Ramos (cell line): ENCODE measurements at regions not wholly inside any gene's neighbourhood (a gene's known extent, or its start where the extent isn't known, plus 50 kb on each side); places are given as distances from the start of the nearest gene placed in this dataset.

Experiments used
- in situ Hi-C: fragments of 300-500 bp; cut with MboI; formaldehyde crosslinking; loops from one replicate; pipeline ENCODE4 v1.14.3; 2022; ENCODE audit warnings: low sequenced_read_pairs; ENCODE audit not compliant: unreplicated experiment

GRCh38 chr9:684941-685340, 156.6 kb upstream of the DMRT1 start:
- in situ Hi-C loops: no loop called here

DNA sequence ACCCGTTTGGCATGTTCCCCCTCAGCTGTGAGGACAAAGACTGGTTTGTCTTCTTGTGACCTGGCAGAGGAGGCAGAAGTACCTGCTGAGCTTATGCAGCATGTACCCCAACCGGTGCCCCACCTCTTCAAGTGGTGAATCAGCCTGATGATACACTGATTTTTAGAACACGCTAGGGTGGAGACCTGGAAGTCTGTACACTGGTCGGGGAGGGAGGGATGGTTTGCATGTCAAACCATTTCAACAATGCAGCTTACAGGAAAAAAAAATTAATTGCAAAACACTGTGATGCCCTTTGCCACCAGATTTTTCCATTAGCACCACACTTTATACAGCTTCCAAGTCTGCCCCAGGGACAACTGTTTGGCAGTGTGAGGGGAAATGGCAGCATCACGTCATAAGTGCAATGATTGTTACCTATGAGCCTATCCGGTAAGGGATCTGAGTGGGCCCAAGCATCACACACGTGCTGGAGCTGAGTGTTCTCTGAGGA, 155.1 kb upstream of the DMRT1 start:
- in situ Hi-C loops: no loop called here

DNA sequence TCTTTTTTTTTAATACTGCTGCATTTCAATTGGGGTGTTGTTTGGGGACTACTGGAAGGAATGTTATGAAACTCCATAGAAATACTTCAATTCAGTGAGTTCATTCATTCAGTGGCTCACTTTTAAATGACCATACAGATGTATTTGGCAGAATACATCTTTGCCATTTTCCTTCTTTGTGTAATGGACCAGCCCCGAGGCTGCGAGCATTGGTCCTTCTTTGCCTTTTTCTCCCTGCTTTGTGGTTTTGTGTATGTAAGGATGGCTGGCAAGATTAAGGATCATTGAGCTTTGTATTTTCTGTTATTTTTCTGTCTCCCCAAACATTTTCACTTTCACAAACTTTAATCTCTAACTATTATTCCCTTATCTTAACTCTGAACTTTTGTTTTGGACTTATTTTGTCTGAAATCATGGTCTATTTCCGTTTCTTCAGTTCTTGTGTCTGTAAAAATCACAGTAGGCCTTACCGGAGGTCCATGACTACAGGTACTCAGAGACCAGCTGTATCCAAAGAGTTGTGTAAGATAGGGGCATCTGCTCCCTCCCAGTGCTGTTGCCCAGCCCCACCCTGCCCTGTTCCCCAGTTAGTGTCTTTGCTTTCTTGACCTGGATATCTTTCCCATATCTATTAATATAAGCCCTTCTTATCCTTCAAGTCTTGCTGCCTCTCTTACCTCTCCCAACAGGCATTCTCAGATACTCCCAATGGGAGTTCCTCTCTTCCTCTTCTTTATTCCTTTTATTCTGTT, 154.3 kb upstream of the DMRT1 start:
- in situ Hi-C loops: no loop called here

GRCh38 chr9:687994-688393, 153.5 kb upstream of the DMRT1 start:
- in situ Hi-C loops: no loop called here

DNA sequence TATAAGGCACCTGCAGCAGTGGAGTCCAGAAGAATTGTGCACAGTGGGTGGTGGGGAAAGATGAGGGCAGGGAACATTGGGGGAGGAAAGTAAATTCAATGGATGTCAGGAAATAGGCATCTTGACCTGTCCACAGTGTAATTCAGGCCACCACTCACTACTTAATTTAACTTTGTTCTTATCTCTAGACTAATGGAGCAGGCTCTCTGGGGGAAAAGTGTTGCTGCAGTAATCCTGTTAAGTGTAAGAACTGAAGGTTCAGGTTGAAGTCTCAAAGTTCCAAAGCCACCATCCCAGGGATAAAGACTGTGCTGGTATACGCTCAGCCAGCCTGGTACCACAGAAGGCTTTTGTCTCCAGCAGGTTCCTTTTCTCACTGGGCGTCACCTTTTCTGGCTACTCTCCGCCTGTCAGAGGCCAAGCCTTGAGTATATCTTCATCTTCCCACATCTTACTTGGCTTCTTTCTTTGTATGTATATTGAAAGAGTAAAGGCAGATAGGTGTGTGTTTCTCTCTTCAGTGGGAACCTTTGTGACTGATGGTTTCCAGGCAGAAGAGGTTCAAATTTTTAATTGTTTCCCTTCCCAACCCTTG, 150.9 kb upstream of the DMRT1 start:
- in situ Hi-C loops: no loop called here

DNA sequence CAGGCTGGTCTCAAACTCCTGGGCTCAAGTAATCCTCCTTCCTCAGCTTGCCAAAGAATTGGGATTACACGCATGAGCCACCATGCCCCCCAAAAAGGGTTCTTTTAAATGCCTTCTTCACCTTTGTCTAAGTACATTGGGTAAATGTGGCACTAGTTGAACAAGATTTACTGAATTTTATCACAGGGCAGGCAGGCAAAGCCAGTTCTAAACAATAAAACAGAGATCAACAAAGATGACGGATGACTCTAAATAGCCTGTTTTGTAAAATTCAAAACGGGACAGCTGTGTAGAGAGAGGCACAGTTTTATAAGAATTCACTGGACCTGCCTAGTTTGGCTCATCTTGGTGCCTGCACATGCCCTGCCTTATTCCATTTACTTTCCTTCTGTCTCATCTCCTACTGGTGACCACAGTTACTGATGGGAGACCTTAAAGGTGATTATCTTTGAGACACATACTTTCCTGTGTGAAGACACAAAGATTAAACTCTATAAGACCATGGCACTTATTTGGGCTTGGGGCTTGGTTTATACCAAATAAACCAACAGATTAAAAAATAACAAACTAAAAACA, 149.6 kb upstream of the DMRT1 start:
- in situ Hi-C loops: no loop called here

DNA sequence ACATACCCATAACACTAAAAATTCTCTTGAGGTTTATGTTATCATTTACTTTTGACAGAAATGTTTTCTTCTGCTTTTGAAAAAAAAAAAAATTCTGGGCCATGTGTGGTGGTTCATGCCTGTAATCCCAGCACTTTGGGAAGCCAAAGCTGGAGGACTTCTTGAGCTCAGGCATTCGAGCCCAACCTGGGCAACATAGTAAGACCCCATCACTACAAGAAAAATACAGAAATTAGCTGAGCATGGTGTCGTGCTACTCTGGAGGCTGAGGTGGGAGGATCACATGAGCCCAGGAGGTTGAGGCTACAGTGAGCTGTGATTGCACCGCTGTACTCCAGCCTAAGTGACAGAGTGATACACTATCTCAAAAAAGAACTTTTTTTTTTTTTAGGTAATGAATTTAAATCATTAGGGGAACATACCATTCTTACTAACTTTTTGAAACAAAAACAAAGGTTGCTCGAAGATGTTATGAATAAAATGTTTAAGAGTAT, 148.8 kb upstream of the DMRT1 start:
- in situ Hi-C loops: no loop called here

- in situ Hi-C loops: no loop called here
Measured at GRCh38 chr9:693201-694091, 148.1 kb upstream of the DMRT1 start.

DNA sequence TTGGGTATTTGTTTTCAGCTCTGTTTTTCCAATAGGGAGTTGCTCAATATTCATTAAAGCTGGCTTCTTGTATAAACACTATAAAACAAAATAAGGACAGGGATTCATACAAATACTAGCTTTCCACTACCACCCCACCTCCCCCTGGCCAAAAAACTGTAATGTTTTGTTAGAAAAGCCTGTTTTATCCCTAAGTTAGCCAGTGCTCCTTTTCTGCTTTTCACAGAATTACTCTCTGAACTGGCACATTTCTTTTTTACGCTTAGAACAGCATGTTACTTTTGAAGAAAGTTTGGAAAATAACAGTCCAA, 147.4 kb upstream of the DMRT1 start:
- in situ Hi-C loops: no loop called here

GRCh38 chr9:694403-695154, 146.9 kb upstream of the DMRT1 start:
- in situ Hi-C loops: no loop called here

GRCh38 chr9:695252-695651, 146.2 kb upstream of the DMRT1 start:
- in situ Hi-C loops: no loop called here

DNA sequence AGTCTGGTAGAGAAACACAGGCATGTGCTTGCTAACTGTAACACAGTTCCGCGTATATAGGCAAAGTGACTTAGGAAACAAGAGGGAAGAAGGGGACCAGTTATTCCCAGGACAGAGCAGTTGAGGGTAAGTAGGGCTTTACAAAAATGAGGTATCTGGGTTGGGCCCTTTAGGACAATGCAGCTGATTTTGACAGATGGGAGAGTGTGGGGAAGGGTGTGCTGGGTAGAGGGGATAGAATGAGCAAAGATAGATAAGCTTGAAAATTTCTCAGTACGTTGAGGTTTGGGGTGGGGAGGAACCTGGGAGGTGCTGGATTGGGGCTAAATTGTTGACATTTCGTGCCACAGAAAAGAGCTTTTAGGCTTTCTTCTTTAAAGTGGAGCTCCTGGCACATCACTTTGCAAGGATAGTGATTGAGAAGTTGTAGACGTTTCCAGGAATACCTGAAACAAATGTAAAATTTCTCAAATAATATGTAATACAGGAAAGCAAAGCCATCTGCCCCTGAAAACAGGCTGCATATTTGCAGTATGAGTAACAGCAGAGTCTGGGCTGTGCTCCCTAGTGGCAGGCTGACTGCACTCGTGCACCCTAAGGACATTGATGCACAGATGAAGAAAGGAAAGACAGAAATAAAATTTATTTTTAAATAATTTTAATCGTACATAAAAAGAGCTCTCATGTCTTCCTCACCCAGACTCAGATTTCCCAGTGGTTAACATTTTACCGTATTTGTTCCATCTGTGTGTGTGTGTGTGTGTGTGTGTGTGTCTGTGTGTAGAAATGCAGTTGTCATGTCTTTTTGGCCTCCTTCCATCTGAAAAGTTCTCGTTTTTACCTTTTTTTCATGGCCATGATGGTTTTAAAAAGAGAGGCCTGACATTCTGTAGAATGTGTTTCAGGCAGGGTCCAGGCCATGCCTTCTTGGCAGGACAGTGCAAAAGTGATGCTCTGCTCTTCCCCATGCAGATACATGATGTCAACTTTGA, 144.9 kb upstream of the DMRT1 start:
- in situ Hi-C loops: no loop called here

GRCh38 chr9:698276-698675, 143.2 kb upstream of the DMRT1 start:
- in situ Hi-C loops: no loop called here

- in situ Hi-C loops: no loop called here
Measured at GRCh38 chr9:698954-699353, 142.5 kb upstream of the DMRT1 start.

DNA sequence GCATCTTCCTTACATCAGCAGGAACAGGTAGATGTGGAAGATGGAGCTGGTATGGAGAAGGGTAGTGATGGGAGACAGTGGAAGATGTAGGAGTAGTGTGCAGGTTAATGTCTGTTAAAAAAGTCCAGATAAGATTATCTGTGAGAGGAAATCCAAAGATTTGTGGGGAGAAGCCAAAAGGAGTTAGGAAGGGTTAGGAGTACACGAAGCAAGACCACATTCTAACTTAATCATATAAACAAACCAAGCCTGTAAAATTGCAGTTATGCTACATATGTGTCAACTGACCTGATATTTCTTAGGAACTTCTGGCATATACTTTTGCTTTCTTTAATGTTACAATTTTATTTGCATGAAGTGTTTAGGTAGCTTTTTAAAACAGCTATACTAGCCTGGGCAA, 142.1 kb upstream of the DMRT1 start:
- in situ Hi-C loops: no loop called here

- in situ Hi-C loops: no loop called here
Measured at GRCh38 chr9:700365-701282, 140.9 kb upstream of the DMRT1 start.

DNA sequence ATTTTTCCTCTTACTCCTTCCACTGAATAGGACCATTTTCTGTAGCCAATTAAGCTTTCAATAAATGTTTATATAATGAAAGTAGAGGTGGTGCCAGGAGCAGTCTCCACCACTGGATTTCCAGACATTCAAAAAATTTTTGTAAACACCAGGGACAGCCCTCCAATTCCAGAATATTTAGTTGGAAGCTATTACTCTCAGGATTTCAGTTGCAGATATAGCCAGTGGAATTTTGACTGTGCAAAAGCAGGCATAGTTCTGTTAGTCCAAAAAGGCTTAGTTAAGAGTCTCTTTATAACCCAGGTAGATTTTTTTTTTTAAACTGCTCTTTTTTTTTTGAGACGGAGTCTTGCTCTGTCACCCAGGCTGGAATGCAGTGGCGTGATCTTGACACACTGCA, 138.1 kb upstream of the DMRT1 start:
- in situ Hi-C loops: no loop called here

GRCh38 chr9:706073-706472, 135.4 kb upstream of the DMRT1 start:
- in situ Hi-C loops: no loop called here
